Daoy (cell line): ENCODE measurements at regions not wholly inside any gene's neighbourhood (a gene's known extent, or its start where the extent isn't known, plus 50 kb on each side); places are given as distances from the start of the nearest gene placed in this dataset.

ENCODE experiments used
- DNase-seq: peaks from one replicate; pipeline ENCODE4 v3.0.0-alpha.2; 2015; ENCODE audit warnings: low read depth

- no peak for DNase-seq
These were observed 444.7 kb upstream of the TNP1 start for GRCh38 chr2:217304582-217304981.

- no peak for DNase-seq
These were observed 443.0 kb upstream of the TNP1 start for GRCh38 chr2:217302856-217303255.

- DNase-seq, result no peak
These were observed 441.5 kb upstream of the TNP1 start for GRCh38 chr2:217301142-217301925.

- DNase-seq, result no peak
These were observed 439.7 kb upstream of the TNP1 start for GRCh38 chr2:217299590-217299989.

GRCh38 chr2:217297096-217297495, 437.2 kb upstream of the TNP1 start:
- DNase-seq, result no peak

GRCh38 chr2:217294818-217295217, 435.0 kb upstream of the TNP1 start:
- no peak for DNase-seq

GRCh38 chr2:217294211-217294610, 434.3 kb upstream of the TNP1 start:
- no peak for DNase-seq

GRCh38 chr2:217293607-217294006, 433.7 kb upstream of the TNP1 start:
- no peak for DNase-seq

GRCh38 chr2:217293046-217293445, 433.2 kb upstream of the TNP1 start:
- no peak for DNase-seq

GRCh38 chr2:217291259-217291658, 431.4 kb upstream of the TNP1 start:
- DNase-seq, result no peak

- DNase-seq, result no peak
These were observed 430.6 kb upstream of the TNP1 start for GRCh38 chr2:217290467-217290866.

- peak; percentile 27 for DNase-seq
These were observed 430.0 kb upstream of the TNP1 start for GRCh38 chr2:217289907-217290280.

- no peak for DNase-seq
These were observed 429.5 kb upstream of the TNP1 start for GRCh38 chr2:217289177-217289906.

GRCh38 chr2:217288472-217289063, 428.7 kb upstream of the TNP1 start:
- no peak for DNase-seq

- DNase-seq, result no peak
These were observed 427.0 kb upstream of the TNP1 start for GRCh38 chr2:217286833-217287232.

GRCh38 chr2:217285926-217286325, 426.1 kb upstream of the TNP1 start:
- no peak for DNase-seq

GRCh38 chr2:217283460-217283859, 423.6 kb upstream of the TNP1 start:
- no peak for DNase-seq

- DNase-seq, result no peak
These were observed 422.7 kb upstream of the TNP1 start for GRCh38 chr2:217282531-217282930.

- peak; percentile 80 for DNase-seq
These were observed 419.7 kb upstream of the TNP1 start for GRCh38 chr2:217279556-217279955.

GRCh38 chr2:217279140-217279539, 419.3 kb upstream of the TNP1 start:
- peak; percentile 54 for DNase-seq

- peak; percentile 85 for DNase-seq
These were observed 418.0 kb upstream of the TNP1 start for GRCh38 chr2:217277646-217278398.

GRCh38 chr2:217276433-217276832, 416.6 kb upstream of the TNP1 start:
- no peak for DNase-seq
